Dermis microvascular lymphatic vessel endothelial cell (primary cell): ENCODE measurements at regions not wholly inside any gene's neighbourhood (a gene's known extent, or its start where the extent isn't known, plus 50 kb on each side); places are given as distances from the start of the nearest gene placed in this dataset.

ENCODE experiments used
- DNase-seq, 2 donors: peaks; one replicate each; pipeline versions ENCODE4 v3.0.0 to v3.0.0-alpha.2; 2010; ENCODE audit warnings: low read depth in 2 of 2

- no peak for DNase-seq
Measured at GRCh38 chr7:20932785-20933527, 146.3 kb upstream of the SP8 start.

- no peak for DNase-seq
Measured at GRCh38 chr7:20945451-20945850, 158.8 kb upstream of the SP8 start.

- no peak for DNase-seq
Measured at GRCh38 chr7:20952916-20953315, 166.2 kb upstream of the SP8 start.

GRCh38 chr7:20954711-20955619, 168.3 kb upstream of the SP8 start:
- no peak for DNase-seq

- DNase-seq = no peak
Measured at GRCh38 chr7:20958572-20958971, 171.9 kb upstream of the SP8 start.

GRCh38 chr7:20959281-20959680, 172.6 kb upstream of the SP8 start:
- no peak for DNase-seq

GRCh38 chr7:20963556-20964280, 177.0 kb upstream of the SP8 start:
- DNase-seq = no peak

GRCh38 chr7:20964281-20964918, 177.7 kb upstream of the SP8 start:
- DNase-seq = no peak

GRCh38 chr7:20971219-20971618, 184.5 kb upstream of the SP8 start:
- no peak for DNase-seq

- no peak for DNase-seq
Measured at GRCh38 chr7:20980232-20980631, 193.5 kb upstream of the SP8 start.

- DNase-seq = no peak
Measured at GRCh38 chr7:20980668-20981264, 194.1 kb upstream of the SP8 start.

- no peak for DNase-seq
Measured at GRCh38 chr7:20988340-20988739, 201.7 kb upstream of the SP8 start.

GRCh38 chr7:20991544-20991943, 204.9 kb upstream of the SP8 start:
- no peak for DNase-seq

- no peak for DNase-seq
Measured at GRCh38 chr7:20993693-20994092, 207.0 kb upstream of the SP8 start.

GRCh38 chr7:20998309-20998708, 211.6 kb upstream of the SP8 start:
- no peak for DNase-seq

- DNase-seq = no peak
Measured at GRCh38 chr7:21011153-21011552, 224.5 kb upstream of the SP8 start.

- DNase-seq = no peak
Measured at GRCh38 chr7:21013765-21014539, 227.3 kb upstream of the SP8 start.

GRCh38 chr7:21020667-21021066, 234.0 kb upstream of the SP8 start:
- DNase-seq = no peak

GRCh38 chr7:21023841-21024484, 237.3 kb upstream of the SP8 start:
- no peak for DNase-seq

- DNase-seq = no peak
Measured at GRCh38 chr7:21024485-21024867, 237.8 kb upstream of the SP8 start.
